H9 (cell line): ENCODE measurements at regions not wholly inside any gene's neighbourhood (a gene's known extent, or its start where the extent isn't known, plus 50 kb on each side); places are given as distances from the start of the nearest gene placed in this dataset.
A peak's percentile ranks its signal among the peaks of the same experiment; 100 is the strongest.

Experiments
- DNase-seq: peaks from one replicate; pipeline ENCODE4 v3.0.0-alpha.2; 2017
- H2AFZ ChIP-seq: one replicate; pipeline ENCODE4 v1.6.1; 2013; ENCODE audit warnings: mild to moderate bottlenecking, low read length, control low read depth, moderate library complexity
- H2AK5ac ChIP-seq: 2 replicates; pipeline ENCODE4 v1.6.1; 2013; ENCODE audit warnings: low read length, control low read depth, mixed read lengths; ENCODE audit not compliant: insufficient read length
- H2BK120ac ChIP-seq: one replicate; pipeline ENCODE4 v1.6.1; 2013; ENCODE audit warnings: low read depth, mild to moderate bottlenecking, low read length, control low read depth, inconsistent platforms; ENCODE audit not compliant: poor library complexity, severe bottlenecking
- H2BK12ac ChIP-seq: 2 replicates; pipeline ENCODE4 v1.6.1; 2013; ENCODE audit warnings: low read length, control low read depth, mixed read lengths, low read depth; ENCODE audit not compliant: insufficient read length
- H2BK15ac ChIP-seq: 2 replicates; pipeline ENCODE4 v1.6.1; 2013; ENCODE audit warnings: low read depth, low read length, control low read depth
- H2BK20ac ChIP-seq: one replicate; pipeline ENCODE4 v1.6.1; 2013; ENCODE audit warnings: low read depth, mild to moderate bottlenecking, low read length, control low read depth, inconsistent platforms; ENCODE audit not compliant: poor library complexity, severe bottlenecking
- H2BK5ac ChIP-seq: 2 replicates; pipeline ENCODE4 v1.6.1; 2013; ENCODE audit warnings: low read length, control low read depth, mixed read lengths; ENCODE audit not compliant: insufficient read length
- H3K14ac ChIP-seq: 2 replicates; pipeline ENCODE4 v1.6.1; 2013; ENCODE audit warnings: low read length, control low read depth; ENCODE audit not compliant: insufficient read depth
- H3K18ac ChIP-seq: 2 replicates; pipeline ENCODE4 v1.6.1; 2013; ENCODE audit warnings: low read depth, mild to moderate bottlenecking, mixed read lengths, low read length, control low read depth; ENCODE audit not compliant: insufficient read length
- H3K23ac ChIP-seq: 2 replicates; pipeline ENCODE4 v1.6.1; 2013; ENCODE audit warnings: low read length, control low read depth, mixed read lengths, low read depth; ENCODE audit not compliant: insufficient read length
- H3K23me2 ChIP-seq: 2 replicates; pipeline ENCODE4 v1.6.1; 2013; ENCODE audit warnings: low read depth, mild to moderate bottlenecking, mixed read lengths, low read length, control low read depth; ENCODE audit not compliant: insufficient read length, poor library complexity, severe bottlenecking
- H3K27ac ChIP-seq: 2 replicates; pipeline ENCODE4 v1.5.1; 2013; ENCODE audit warnings: low read length, control low read depth, mixed read lengths, low read depth; ENCODE audit not compliant: insufficient read length
- H3K27me3 ChIP-seq: 2 replicates; pipeline ENCODE4 v1.6.1; 2013; ENCODE audit warnings: low read length, control low read depth, inconsistent platforms; ENCODE audit not compliant: insufficient read depth
- H3K4ac ChIP-seq: 2 replicates; pipeline ENCODE4 v1.6.1; 2013; ENCODE audit warnings: low read depth, mild to moderate bottlenecking, control low read depth, inconsistent platforms, low read length, moderate library complexity
- H3K4me1 ChIP-seq: 2 replicates; pipeline ENCODE4 v1.6.1; 2013; ENCODE audit warnings: low read length, control low read depth, inconsistent platforms; ENCODE audit not compliant: insufficient read depth
- H3K4me2 ChIP-seq: 2 replicates; pipeline ENCODE4 v1.6.1; 2013; ENCODE audit warnings: low read length, control low read depth, mixed read lengths; ENCODE audit not compliant: insufficient read length, insufficient read depth
- H3K56ac ChIP-seq: 2 replicates; pipeline ENCODE4 v1.6.1; 2013; ENCODE audit warnings: low read depth, mild to moderate bottlenecking, mixed read lengths, low read length, control low read depth; ENCODE audit not compliant: insufficient read length
- H3K79me1 ChIP-seq: 2 replicates; pipeline ENCODE4 v1.6.1; 2013; ENCODE audit warnings: low read depth, mild to moderate bottlenecking, moderate library complexity, low read length, control low read depth, inconsistent platforms; ENCODE audit not compliant: insufficient read depth, poor library complexity, severe bottlenecking
- H3K79me2 ChIP-seq: 2 replicates; pipeline ENCODE4 v1.6.1; 2013; ENCODE audit warnings: low read length, control low read depth, inconsistent platforms; ENCODE audit not compliant: insufficient read depth
- H3K9ac ChIP-seq: 2 replicates; pipeline ENCODE4 v1.6.1; 2013; ENCODE audit warnings: low read length, control low read depth, mixed read lengths; ENCODE audit not compliant: insufficient read length; ENCODE audit errors: extremely low read depth
- H3K9me3 ChIP-seq: one replicate; pipeline ENCODE4 v1.6.1; 2013; ENCODE audit warnings: low read depth, low read length, inconsistent platforms; ENCODE audit not compliant: control insufficient read depth
- H3T11ph ChIP-seq: one replicate; pipeline ENCODE4 v1.6.1; 2013; ENCODE audit warnings: mild to moderate bottlenecking, low read length, control low read depth, inconsistent platforms
- H4K20me1 ChIP-seq: one replicate; pipeline ENCODE4 v1.6.1; 2013; ENCODE audit not compliant: control insufficient read depth, insufficient read length, insufficient read depth
- H4K5ac ChIP-seq: 2 replicates; pipeline ENCODE4 v1.6.1; 2013; ENCODE audit warnings: low read depth, mild to moderate bottlenecking, mixed read lengths, low read length, control low read depth; ENCODE audit not compliant: insufficient read length
- H4K8ac ChIP-seq: replicated peaks from 2 replicates; pipeline ENCODE4 v1.6.1; 2013; ENCODE audit warnings: low read length, control low read depth, mixed read lengths, low read depth; ENCODE audit not compliant: insufficient read length
- H4K91ac ChIP-seq: 2 replicates; pipeline ENCODE4 v1.6.1; 2013; ENCODE audit warnings: low read depth, mild to moderate bottlenecking, moderate library complexity, mixed read lengths, low read length, control low read depth; ENCODE audit not compliant: insufficient read length
- H3K27ac Mint-ChIP-seq, 3 experiments: 2 replicates in 2 of 3; 3 replicates in 1 of 3; pipeline ENCODE4 v1.8.0; 2020 to 2021; ENCODE audit warnings: mixed read lengths in 3 of 3, mild to moderate bottlenecking in 1 of 3, moderate library complexity in 1 of 3
- H3K27me3 Mint-ChIP-seq: 2 replicates; pipeline ENCODE4 v1.8.0; 2021; ENCODE audit warnings: low read depth, mild to moderate bottlenecking, moderate library complexity, mixed read lengths
- H3K36me3 Mint-ChIP-seq, 3 experiments: 2 replicates in 2 of 3; 3 replicates in 1 of 3; pipeline ENCODE4 v1.8.0; 2020 to 2021; ENCODE audit warnings: low read depth in 3 of 3, mixed read lengths in 3 of 3; ENCODE audit not compliant: insufficient read depth in 1 of 3
- H3K4me1 Mint-ChIP-seq, 2 experiments: 2 replicates each; pipeline ENCODE4 v1.8.0; 2020; ENCODE audit warnings: mixed read lengths in 2 of 2
- H3K4me3 Mint-ChIP-seq, 2 experiments: 2 replicates in 1 of 2; 3 replicates in 1 of 2; pipeline ENCODE4 v1.8.0; 2020 to 2021; ENCODE audit warnings: mild to moderate bottlenecking in 2 of 2, mixed read lengths in 2 of 2, moderate library complexity in 1 of 2
- H3K9me3 Mint-ChIP-seq, 2 experiments: 2 replicates in 1 of 2; 3 replicates in 1 of 2; pipeline ENCODE4 v1.8.0; 2020; ENCODE audit warnings: mild to moderate bottlenecking in 2 of 2, mixed read lengths in 2 of 2, moderate library complexity in 1 of 2
- CTCF ChIP-seq: fragments of 200-600 bp; sonication (generic); conservative IDR thresholded peaks from 3 replicates; pipeline ENCODE4 v1.8.0; 2021; ENCODE audit warnings: antibody characterized with exemption, mild to moderate bottlenecking
- WGBS: extraction: QIAGEN DNeasy Blood & Tissue Kit; methylation state at CpG from one replicate; pipeline ENCODE4 v1.1.7; 2013; ENCODE audit warnings: missing lambda C conversion rate, low lambda C conversion rate, mixed read lengths; ENCODE audit not compliant: insufficient read length; ENCODE audit errors: extremely low coverage; 5-methylcytosine and 5-hydroxymethylcytosine counted together

- H3K27ac Mint-ChIP-seq, result 0 out of 7 replicates have a peak overlapping the region, but pooled peaks of 1 of the 3 experiments have one; percentile 1
Observed at GRCh38 chr20:24723647-24724352, 225.3 kb upstream of the CST7 start.

More at GRCh38 chr20:24723647-24724352, 225.3 kb upstream of the CST7 start:
- Histone ChIP-seq H4K8ac (no peak overlapping the region), H3K4ac (no peak overlapping the region), H3K4me2 (no peak overlapping the region), H4K20me1 (no peaks in the 10 kb centered on the region), H2BK120ac (no peak overlapping the region), H3K79me2 (no peaks in the 10 kb centered on the region), H3T11ph (no peak overlapping the region), H3K4me1 (no peaks in the 10 kb centered on the region), H2BK15ac (no peak overlapping the region), H2BK20ac (no peak overlapping the region), H3K23me2 (no peaks in the 10 kb centered on the region), H3K79me1 (no peaks in the 10 kb centered on the region), H4K5ac (no peak overlapping the region), H3K27me3 (no peaks in the 10 kb centered on the region), H3K27ac (no peak overlapping the region), H2AK5ac (no peak overlapping the region), H2BK12ac (no peak overlapping the region), H2BK5ac (no peak overlapping the region), H4K91ac (no peak overlapping the region), H3K9ac (no peak overlapping the region), H3K18ac (no peak overlapping the region), H2AFZ (no peak overlapping the region), H3K14ac (no peak overlapping the region; the same call in 1 of the 2 replicates), H3K9me3 (no peaks in the 10 kb centered on the region), H3K23ac (no peak overlapping the region), H3K56ac (no peak overlapping the region)
- no peak for TF ChIP-seq CTCF
- Mint-ChIP-seq H3K4me1 (peaks cover 2 to 3% of the 10 kb centered on the region in 2 experiments; a peak in 2 of 4 replicates), H3K36me3 (no peaks in the 10 kb centered on the region), H3K9me3 (no peaks in the 10 kb centered on the region), H3K27me3 (peaks cover 5% of the 10 kb centered on the region), H3K4me3 (no peak overlapping the region)
- WGBS, result no CpG with 5 or more reads among the region's 13 CpGs
- no peak for DNase-seq
